Esophagus squamous epithelium (tissue), 5 donors: ENCODE measurements at regions not wholly inside any gene's neighbourhood (a gene's known extent, or its start where the extent isn't known, plus 50 kb on each side); places are given as distances from the start of the nearest gene placed in this dataset.

Source experiments
- DNase-seq: peaks from one replicate; lab custom pipeline; 2025; lab: John Stamatoyannopoulos, UW
- H3K27ac ChIP-seq, 4 donors: fragments of 200-600 bp; sonication (generic); one replicate each; pipeline ENCODE4 v1.5.1; 2016 to 2019; ENCODE audit warnings: mild to moderate bottlenecking in 1 of 4
- H3K27me3 ChIP-seq, 4 donors: fragments of 200-600 bp; sonication (generic); 1 replicate in 3 of 4; 2 replicates in 1 of 4; pipeline versions ENCODE4 v1.5.1 to v1.6.0; 2017 to 2021; ENCODE audit warnings: antibody characterized with exemption in 1 of 4
- H3K36me3 ChIP-seq, 3 donors: fragments of 200-600 bp; sonication (generic); one replicate each; pipeline ENCODE4 v1.5.1; 2016 to 2019
- H3K4me1 ChIP-seq, 3 donors: fragments of 200-600 bp; sonication (generic); one replicate each; pipeline ENCODE4 v1.5.1; 2017 to 2019
- H3K4me3 ChIP-seq, 4 donors: fragments of 200-600 bp; sonication (generic); 1 replicate in 3 of 4; 2 replicates in 1 of 4; pipeline ENCODE4 v1.5.1; 2016 to 2019; ENCODE audit warnings: mild to moderate bottlenecking in 2 of 4, moderate library complexity in 1 of 4
- H3K9me3 ChIP-seq, 3 donors: fragments of 200-600 bp; sonication (generic); one replicate each; pipeline ENCODE4 v1.5.1; 2016 to 2019
- CTCF ChIP-seq, 6 experiments: fragments of 450-650 bp in 4 of 6; fragments of 200-600 bp in 2 of 6; sonication (generic) in 2 of 6; IDR thresholded peaks; one replicate each; pipeline ENCODE4 v1.5.1; 2016 to 2019; ENCODE audit warnings: antibody characterized with exemption in 6 of 6, mild to moderate bottlenecking in 4 of 6, moderate library complexity in 4 of 6
- POLR2A ChIP-seq, 4 donors: fragments of 450-650 bp; IDR thresholded peaks; one replicate each; pipeline ENCODE4 v1.6.1; 2017; ENCODE audit warnings: antibody characterized with exemption in 4 of 4, mild to moderate bottlenecking in 4 of 4, moderate library complexity in 3 of 4
- WGBS, 2 donors: methylation state at CpG; one replicate each; pipeline ENCODE4 v1.1.5; 2018; 5-methylcytosine and 5-hydroxymethylcytosine counted together
- intact Hi-C: fragments of 100-400 bp; cut with DNase I; formaldehyde crosslinking; loops from one replicate; pipeline ENCODE4 v1.15.0; 2022
- donor health status: DM: yes; HTN: yes; CAD: no.

DNA sequence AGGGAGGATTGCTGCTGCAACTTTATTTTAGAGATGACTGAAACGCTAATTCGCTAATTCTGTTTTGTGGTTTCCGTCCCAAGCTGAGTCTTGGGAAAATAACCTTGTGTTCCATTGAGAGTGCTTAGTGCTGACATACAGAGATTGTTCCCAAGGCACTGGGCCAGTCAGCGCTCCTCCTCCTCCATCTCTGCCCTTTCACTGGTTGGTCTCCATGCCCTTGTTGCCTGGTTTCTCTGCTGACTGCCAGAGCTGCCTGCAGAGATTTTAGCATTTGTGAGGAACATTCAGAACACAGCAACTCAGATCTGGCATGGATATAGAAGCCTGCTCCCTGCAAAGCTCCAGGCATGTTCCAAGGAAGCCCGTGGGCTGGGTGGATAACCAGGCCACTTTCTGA, 126.0 kb upstream of the IRX2 start:
- intact Hi-C loops, result no loop called here
- Histone ChIP-seq H3K36me3 (no peaks in the 10 kb centered on the region), H3K27ac (no peak overlapping the region), H3K27me3 (no peaks in the 10 kb centered on the region), H3K4me1 (no peaks in the 10 kb centered on the region), H3K9me3 (peaks cover 0 to 19% (median 7%) of the 10 kb centered on the region in 3 donors), H3K4me3 (no peak overlapping the region)
- DNase-seq, result no peak
- WGBS, 2 donors, result 90 to 92% methylated on average over 4 to 5 of the region's 5 CpGs
- TF ChIP-seq CTCF (IDR thresholded peaks at IDR 0.05) (no peak), POLR2A (IDR thresholded peaks at IDR 0.05) (no peak)

GRCh38 chr5:2876183-2876582, 124.7 kb upstream of the IRX2 start:
- Histone ChIP-seq H3K36me3 (no peaks in the 10 kb centered on the region), H3K27ac (no peak overlapping the region), H3K4me3 (no peak overlapping the region), H3K9me3 (peaks cover 0 to 19% (median 7%) of the 10 kb centered on the region in 3 donors), H3K4me1 (no peaks in the 10 kb centered on the region), H3K27me3 (no peaks in the 10 kb centered on the region)
- 84 to 85% methylated on average over 4 to 5 of the region's 6 CpGs for WGBS, 2 donors
- no peak for DNase-seq
- TF ChIP-seq CTCF (IDR thresholded peaks at IDR 0.05), result no peak
- no peak for TF ChIP-seq POLR2A (IDR thresholded peaks at IDR 0.05)
- intact Hi-C loops, result no loop called here

- intact Hi-C loops, result no loop called here
- 55 to 80% methylated on average over 4 to 6 of the region's 6 CpGs for WGBS, 2 donors
- Histone ChIP-seq H3K27ac (no peak overlapping the region), H3K27me3 (no peaks in the 10 kb centered on the region), H3K9me3 (peaks cover 0 to 9% (median 5%) of the 10 kb centered on the region in 3 donors), H3K4me3 (no peak overlapping the region), H3K4me1 (no peaks in the 10 kb centered on the region), H3K36me3 (no peaks in the 10 kb centered on the region)
- TF ChIP-seq POLR2A (IDR thresholded peaks at IDR 0.05) (no peak), CTCF (IDR thresholded peaks at IDR 0.05) (no peak)
- DNase-seq, result no peak
These were observed 122.6 kb upstream of the IRX2 start for GRCh38 chr5:2874099-2874498.

DNA sequence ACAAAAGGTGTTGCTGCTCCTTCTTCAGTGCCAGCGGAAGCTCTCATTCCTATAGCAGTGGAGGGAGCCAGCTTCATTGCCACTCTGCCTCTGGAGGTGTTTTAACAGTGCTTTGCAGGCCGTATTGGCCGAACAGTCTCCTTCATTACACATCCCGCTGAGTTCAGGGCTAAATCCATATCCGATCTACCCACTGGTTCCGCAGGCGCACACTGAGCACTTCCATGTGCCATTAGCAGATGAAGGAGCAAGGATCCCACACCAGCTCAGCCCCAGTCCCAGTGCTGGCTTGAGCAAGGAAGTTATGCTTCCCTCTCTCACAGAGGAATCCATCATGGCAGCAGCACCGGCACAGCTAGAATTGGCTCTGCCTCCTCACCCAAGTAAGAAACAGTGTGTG, 121.2 kb upstream of the IRX2 start:
- H3K4me1 ChIP-seq, result no peaks in the 10 kb centered on the region
- intact Hi-C loops, result no loop called here
- H3K27me3 ChIP-seq, result no peaks in the 10 kb centered on the region
- no peak for DNase-seq
- H3K36me3 ChIP-seq, result no peaks in the 10 kb centered on the region
- H3K27ac ChIP-seq, result no peak overlapping the region
- no peak for TF ChIP-seq CTCF (IDR thresholded peaks at IDR 0.05)
- TF ChIP-seq POLR2A (IDR thresholded peaks at IDR 0.05), result no peak
- peaks cover 0 to 4% (median 0%) of the 10 kb centered on the region in 3 donors for H3K9me3 ChIP-seq
- H3K4me3 ChIP-seq, result no peak overlapping the region
- 58 to 88% methylated on average over 5 to 7 of the region's 8 CpGs for WGBS, 2 donors

- no peak for TF ChIP-seq CTCF (IDR thresholded peaks at IDR 0.05)
- TF ChIP-seq POLR2A (IDR thresholded peaks at IDR 0.05), result no peak
- intact Hi-C loops, result no loop called here
- no peak overlapping the region for H3K27ac ChIP-seq
- H3K27me3 ChIP-seq, result no peaks in the 10 kb centered on the region
- no peak overlapping the region for H3K4me3 ChIP-seq
- DNase-seq, result no peak
- H3K4me1 ChIP-seq, result no peaks in the 10 kb centered on the region
- no peaks in the 10 kb centered on the region for H3K9me3 ChIP-seq
- H3K36me3 ChIP-seq, result no peaks in the 10 kb centered on the region
- 66 to 75% methylated on average over 2 of the region's 2 CpGs for WGBS, 2 donors
These were observed 119.8 kb upstream of the IRX2 start for GRCh38 chr5:2871282-2871681.
